Stimulated activated CD4-positive, alpha-beta T cell treated with anti-CD3 and anti-CD28 coated beads, Interleukin-15, amount 100 ng/mL, for 24 hours (primary cell): ENCODE measurements at regions not wholly inside any gene's neighbourhood (a gene's known extent, or its start where the extent isn't known, plus 50 kb on each side); places are given as distances from the start of the nearest gene placed in this dataset.
"Not testable (repeated sequence)": the region's sequence is repeated elsewhere in the genome, so short reads cannot be mapped to it uniquely, and the experiment has no call there.

Source experiments
- DNase-seq: peaks from one replicate; pipeline ENCODE4 v3.0.0-alpha.2; 2020

DNA sequence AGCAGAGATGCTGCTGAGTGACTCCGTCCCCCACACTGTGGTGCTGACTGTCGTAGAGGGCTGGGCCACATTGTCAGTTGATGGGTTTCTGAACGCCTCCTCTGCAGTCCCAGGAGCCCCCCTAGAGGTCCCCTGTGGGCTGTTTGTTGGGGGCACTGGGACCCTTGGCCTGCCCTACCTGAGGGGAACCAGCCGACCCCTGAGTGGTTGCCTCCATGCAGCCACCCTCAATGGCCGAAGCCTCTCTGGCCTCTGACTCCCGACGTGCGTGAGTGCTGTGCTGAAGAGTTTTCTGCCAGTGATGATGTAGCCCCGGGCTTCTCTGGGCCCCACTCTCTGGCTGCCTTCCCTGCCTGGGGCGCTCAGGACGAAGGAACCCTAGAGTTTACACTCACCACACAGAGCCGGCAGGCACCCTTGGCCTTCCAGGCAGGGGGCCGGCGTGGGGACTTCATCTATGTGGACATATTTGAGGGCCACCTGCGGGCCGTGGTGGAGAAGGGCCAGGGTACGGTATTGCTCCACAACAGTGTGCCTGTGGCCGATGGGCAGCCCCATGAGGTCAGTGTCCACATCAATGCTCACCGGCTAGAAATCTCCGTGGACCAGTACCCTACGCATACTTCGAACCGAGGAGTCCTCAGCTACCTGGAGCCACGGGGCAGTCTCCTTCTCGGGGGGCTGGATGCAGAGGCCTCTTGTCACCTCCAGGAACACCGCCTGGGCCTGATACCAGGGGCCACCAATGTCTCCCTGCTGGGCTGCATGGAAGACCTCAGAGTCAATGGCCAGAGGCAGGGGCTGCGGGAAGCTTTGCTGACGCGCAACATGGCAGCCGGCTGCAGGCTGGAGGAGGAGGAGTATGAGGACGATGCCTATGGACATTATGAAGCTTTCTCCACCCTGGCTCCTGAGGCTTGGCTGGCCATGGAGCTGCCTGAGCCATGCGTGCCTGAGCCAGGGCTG lies 181.1 kb downstream of the TBC1D2B start:
- DNase-seq: not testable (repeated sequence)

DNA sequence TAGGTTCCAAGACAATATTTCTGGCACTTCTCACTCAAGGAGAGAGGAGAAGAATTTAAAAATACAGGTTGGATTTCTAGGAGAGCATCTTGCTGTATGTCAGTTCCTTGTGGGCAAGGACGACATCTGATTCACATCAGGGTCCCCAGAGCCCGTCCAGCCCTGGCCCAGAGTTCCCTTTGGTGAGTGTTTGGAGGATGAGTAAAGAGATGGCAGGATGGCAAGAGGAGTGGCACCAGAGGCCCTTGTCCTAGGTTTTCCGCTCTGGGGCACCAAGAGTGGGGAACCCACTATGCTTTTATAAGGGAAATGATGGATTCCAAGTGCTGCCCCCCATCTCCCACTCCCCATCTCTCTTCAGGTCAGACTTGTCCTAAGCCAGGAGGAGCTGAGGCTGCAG lies 181.8 kb downstream of the TBC1D2B start:
- no peak for DNase-seq

DNA sequence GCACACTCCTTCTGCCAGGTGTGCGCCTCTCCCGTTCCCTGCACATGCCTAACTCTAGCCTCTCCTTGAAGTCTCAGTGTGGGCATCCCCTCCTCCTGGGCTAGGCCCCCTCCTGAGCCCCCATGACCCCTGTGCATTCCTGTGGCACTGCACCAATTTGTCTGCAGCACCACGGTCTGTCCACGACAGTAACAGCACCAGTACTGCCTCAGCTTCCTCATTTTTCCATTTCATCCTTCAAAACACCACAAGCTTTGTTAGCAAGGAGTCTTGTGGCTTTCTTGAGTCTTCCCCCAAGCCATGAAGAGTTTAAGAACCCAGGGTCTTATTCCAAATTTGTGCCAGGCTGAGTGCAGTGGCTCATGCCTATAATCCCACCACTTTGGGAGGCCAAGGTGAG lies 182.4 kb downstream of the TBC1D2B start:
- DNase-seq: not testable (repeated sequence)

DNA sequence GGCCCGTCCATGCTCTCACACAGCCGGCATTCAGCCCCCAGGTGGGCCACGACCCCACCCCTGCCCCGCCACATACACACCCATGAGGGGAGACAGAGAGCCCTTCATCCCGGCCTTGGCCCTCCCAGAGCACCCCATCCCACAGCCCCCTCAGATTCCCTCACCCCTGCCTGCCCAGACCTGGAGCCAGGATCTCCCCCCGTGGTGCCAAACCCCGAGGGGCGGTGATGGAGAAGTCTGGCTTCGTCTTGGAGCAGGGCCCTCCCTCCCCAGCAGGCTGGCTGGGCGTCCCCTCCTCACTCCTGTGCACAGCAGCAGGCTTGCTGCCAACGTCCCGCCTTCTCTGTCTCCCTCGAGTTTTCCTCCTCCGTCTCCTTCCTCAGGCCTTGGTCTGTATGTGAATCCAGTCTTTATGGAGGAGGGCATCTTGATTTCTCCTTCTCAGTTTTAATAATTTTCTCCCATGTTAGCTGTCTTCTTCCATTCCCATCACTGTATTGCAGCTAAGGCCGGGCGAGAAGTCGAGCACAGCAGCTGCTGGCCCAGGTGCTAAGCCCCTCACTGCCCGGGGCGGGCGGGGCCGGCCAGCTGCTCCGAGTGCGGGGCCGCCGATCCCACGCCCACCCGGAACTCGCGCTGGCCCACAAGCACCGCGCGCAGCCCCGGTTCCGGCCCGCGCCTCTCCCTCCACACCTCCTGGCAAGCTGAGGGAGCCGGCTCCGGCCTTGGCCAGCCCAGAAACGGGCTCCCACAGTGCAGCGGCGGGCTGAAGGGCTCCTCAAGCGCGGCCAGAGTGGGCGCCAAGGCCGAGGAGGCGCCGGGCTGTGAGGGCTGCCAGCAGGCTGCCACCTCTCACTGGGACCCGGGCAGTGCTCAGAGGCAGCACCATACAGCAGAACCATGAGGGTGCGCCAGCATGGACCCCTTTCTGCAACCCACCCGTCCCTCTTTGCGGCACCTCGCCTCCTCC lies 183.6 kb downstream of the TBC1D2B start:
- not testable (repeated sequence) for DNase-seq

DNA sequence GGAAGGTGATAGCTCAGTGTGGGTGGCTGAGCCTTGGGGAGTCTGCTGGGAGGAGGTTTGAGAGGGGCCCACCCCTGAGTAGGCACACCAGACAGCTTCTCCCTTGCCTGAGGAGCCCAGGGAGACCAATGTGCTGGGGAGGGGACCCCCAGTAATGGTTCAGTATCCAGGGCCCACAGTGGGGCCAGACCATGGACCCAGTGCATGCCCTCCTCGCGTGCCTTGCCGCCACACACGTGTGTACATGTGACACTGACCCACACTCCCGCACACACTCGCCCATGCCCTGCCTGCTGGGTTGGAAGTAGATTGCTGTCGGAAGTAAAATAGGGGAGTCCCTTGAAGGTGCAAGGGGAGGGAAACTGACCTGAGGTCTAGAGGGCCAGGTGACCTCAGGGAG lies 184.3 kb downstream of the TBC1D2B start:
- not testable (repeated sequence) for DNase-seq

DNA sequence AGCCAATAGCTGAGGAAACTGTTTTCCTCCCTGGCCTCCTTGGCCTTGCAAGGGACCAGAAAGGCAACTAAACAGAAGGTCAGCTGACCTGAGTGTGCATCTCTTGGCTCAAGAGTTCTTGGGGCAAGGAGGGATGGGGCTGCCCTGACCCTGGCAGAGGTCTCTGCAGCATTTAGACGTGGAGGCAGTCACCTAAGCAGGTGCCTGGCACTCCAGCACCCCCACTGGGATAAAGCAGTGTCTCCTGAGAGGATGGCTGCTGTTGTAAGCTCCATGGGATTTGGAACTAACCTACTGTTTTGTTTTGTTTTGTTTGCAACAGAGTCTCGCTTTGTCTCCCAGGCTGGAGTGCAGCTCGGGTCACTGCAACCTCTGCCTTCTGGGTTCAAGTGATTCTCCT lies 185.2 kb downstream of the TBC1D2B start:
- no peak for DNase-seq

DNA sequence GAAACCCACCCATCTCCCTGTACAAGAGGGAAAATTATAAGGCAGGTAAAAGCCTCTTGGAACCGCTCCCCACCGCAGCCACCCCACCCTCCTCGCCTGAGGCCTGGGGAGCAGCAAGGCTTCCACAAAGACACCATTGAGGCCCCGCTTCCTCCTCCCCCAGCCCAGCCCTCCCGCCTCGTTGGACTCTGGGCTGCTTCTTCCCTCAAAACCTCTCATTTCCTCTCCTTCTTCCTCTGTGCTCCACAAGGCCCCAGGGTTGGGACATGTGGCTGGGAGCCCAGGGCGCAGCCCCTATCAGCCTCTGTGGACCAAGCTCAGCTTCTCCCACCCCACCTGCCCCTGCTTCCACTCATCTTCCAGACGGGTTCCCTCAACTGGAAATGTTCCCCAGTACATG lies 185.6 kb downstream of the TBC1D2B start:
- not testable (repeated sequence) for DNase-seq

DNA sequence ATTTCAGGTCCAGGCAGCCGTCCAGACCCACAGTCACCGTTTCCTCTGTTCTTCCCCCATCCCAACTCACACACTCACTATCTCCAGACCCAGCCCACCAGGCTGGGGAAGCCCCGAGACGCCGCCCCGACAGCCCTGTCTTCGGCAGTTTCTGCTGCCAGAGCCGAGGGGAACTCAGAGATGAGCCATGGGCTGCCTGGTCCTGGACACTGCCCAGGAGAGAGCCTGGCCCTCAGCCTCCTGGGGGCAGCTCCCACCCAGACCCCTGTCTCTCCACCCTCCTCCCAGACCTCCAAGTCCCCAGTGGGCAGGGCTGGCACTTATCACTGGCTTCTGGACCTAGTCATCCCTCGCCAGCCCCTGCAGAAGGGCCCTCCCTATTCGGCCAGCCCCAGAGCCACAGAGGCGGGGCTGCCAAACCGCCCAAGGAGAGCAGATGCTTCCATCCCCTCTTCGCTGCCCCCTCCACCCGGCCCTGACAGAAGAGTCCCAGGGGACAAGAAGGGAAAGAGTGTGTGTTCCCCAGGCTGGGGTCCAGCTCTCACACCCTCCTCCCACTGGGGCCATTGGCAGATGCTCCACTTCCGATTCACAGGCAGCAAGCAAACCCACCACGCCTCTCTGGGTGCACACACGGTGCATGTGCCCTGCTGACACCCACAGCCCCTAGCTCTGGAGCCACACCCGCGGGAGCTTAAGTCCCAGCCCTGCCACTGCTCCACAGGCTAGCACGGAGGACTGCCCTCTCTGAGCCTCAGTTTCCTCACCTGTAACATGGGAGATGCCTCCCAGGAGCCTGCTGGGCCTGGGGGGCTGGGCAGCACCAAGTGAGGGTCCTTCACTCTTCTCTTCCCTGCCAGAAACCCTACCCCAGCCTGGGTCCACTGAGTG lies 186.4 kb downstream of the TBC1D2B start:
- not testable (repeated sequence) for DNase-seq

DNA sequence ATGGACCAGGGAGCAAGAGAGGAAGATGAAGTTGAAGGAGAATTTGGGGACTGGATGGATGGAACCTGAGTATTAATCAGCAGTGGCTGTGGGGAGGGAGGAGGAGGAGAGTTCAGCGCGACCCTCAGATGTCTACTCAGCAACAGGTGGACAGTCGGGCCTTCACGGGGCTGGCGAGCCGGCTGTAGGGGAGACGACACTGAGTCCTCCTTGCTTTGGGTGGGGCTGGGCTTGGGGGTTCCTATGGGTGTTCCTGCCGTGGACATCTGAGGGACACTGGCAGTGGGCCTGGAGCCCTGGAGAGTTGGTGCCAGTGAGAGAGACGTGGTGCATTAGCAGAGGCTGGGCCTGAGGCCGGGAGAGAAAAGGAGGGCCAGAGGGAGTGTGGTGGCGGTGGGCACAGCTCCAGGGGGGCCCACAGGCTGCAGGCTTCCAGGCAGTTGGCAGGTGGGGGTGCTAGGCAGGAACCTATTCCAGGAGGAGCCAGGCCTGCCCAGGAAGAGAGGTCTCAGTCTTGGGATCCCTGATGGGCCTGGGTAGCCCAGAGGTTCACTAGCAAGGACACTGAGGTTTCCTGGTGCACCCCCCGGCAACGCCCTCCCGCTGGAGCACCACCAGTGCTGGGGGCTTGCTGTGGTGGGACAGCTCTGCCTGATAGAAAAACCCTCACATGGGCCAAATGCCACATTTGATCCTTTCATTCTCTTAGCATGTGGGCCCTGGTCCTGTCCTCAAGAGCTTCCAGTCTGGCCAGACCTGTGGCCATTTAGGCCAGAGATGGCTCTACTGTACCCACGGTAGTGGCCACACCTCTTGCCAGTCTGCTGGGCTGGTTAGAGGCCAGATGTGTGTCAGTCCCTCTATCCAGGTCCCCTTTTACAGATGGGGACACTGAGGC lies 187.4 kb downstream of the TBC1D2B start:
- not testable (repeated sequence) for DNase-seq

DNA sequence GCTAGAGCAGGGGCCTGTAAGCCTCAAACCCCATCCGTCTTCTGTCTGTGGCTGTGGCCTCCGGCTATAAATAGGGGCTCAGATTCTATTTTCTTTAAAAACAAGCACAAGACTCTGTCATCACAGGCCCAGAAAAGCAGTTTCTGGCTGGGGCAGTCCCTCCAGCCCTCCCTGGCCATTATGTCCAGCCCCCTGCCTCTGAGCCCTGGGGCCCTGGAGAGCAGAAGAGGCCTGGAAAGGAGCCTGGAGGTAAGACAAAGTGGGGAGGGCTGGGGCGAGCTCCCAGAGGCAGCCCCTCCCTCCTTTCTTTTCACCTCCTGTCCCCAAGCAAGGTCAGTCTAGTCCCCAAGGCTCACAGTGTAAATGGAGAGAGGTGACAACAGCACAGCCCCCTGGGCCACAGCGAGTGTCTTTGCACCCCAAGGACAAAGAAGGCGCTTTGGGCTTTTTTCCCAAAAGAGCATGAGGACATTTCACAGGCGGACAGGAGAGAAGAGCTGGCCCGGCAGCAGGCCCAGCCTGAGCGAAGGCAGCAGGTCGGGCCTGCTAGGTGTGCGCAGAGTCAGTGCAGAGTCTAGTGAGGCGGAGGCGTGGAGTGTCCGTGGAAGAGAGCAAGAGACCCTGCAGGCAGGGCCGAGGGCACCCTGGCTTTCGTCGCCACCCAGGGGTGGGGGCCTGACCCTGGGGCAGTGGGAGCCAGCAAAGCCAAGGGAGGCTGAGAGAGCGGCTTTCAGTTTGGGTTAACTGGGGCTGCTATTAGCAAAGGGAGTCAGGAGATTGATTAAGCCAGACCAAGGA lies 188.3 kb downstream of the TBC1D2B start:
- no peak for DNase-seq

DNA sequence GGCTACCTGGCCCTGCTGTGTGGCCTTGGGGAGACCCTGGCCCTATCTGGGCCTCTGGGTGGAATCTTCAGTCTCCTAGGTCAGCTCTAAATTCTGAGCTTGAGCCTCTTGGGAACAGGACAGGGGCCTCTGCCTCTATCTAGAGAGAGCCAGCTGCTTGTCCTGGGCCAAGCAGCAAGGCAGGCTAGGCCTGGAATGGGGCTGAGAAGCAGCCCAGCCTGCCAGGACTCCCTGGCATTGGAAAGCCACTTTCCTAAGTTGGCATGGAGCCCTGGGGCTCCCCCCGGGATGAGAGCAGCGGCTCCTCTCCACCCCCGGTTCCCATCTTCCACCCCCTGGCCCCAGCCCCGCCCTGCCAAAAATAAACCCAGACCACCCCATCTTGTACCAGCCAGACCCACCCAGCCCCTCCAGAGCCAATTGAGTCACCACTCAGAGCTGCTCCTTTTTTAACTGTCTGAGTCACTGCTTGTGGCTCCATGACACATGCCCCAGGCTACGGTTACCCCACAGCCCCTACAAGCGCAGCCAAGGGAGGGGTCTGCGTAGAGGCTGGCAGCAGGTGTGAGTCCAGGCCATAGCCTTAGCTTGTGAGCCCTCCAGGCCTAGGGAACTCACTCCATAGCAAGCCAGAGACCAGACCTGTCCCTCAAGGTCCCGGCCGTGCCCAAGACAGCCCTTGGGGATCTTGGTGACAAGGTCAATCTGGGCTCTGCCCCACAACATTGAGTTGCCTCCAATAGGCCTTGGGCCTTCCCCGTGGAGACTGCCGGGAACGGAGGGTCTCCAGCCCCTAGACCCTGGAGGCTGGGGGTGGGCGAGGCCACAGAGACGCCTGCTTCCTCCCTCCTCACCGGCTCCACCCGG lies 189.7 kb downstream of the TBC1D2B start:
- DNase-seq: not testable (repeated sequence)

DNA sequence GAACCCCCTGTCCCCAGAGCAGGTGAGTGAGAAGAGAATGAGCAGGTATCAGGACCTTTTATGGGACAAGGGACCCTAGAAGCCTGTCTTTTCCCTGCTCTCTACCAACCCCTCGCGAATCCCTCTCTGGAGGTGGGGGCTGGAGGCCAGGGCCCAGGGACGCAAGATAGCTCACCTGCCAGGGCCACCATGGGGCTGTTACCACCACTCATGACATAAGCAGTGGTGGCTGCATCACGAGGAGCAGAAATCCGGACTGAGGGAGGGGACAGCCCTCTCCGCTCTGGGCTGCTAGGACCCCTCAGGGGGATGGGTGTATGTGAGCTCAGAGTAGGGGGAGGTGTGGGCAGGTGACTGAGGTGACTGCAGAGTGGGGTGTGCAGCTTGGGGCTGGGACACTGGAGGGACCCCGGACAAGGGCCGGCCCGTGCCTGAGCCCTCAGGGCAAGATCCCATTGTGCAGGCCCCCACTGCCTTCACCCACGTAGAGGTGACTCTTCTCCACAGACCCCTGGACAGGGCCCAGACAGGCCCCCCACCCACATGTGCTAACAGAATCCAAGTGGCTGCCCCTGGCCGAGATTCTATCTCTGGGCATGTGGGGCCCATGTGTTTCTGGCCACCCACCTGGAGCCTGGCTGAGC lies 190.6 kb downstream of the TBC1D2B start:
- DNase-seq: no peak

DNA sequence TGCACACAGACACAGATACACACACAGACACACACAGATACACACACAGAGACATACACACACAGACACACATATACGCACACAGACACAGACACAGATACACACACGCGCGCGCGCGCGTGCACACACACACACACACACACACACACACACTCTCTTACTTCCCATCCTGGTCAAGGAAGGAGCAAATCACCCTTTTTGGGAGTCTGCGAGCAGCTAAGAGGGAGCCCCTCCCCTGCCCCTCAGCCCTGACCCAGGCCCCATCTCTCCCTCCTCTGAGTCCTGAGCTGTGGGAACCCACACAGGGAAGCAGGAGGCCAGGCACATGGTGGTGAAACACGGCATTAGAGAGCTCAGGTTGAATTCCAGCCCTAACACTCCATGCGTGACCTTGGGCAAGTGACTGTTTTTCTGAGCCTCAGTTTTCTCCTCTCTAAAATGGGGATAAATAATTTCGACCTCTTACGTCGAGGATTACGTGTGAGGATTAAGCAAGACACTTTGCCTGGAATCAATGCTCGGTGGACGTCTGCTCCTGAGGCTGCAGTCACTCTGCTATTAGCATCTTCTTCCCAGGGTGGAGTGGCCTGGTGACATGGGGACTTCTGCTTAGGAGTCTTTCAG lies 191.5 kb downstream of the TBC1D2B start:
- DNase-seq: not testable (repeated sequence)

DNA sequence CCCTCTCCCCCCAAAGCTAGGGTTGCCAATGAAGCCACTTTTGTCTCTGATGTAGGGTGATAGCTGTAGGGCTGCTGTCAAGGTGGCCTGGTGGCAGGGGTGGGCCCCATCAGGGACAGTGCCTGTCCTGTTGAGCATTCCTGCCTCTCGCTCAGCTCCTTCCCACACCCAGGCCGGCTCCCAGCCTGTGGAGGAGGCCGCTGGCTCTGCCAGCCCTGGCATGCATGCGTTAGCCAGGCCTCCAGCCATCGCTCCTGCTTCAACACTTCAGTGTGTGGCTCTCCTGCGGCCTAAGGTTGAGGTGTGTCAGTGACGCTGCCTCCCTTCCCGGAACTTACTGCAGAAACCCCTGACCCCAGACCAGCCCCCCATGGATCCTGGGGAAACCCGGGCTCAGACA lies 194.5 kb downstream of the TBC1D2B start:
- DNase-seq: not testable (repeated sequence)

DNA sequence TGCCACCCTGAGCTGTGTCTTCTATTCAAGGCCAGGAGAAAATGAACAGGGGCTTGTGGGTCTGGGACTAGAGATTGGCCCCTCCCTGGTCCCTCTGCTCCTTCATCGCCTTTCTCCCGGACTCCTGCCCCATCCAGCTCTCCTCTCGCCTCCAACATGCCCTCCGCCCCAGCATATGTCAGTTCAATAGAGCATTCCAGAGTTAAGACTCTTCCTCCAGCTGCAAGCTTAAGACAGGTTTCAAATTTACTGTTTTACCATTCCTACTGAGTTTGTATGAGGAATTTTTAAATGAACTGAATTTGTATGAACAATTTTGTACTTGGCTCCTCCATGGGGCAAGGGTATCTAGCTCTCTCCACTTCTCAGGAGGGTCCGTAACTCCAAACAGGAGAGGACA lies 195.6 kb downstream of the TBC1D2B start:
- DNase-seq: no peak

DNA sequence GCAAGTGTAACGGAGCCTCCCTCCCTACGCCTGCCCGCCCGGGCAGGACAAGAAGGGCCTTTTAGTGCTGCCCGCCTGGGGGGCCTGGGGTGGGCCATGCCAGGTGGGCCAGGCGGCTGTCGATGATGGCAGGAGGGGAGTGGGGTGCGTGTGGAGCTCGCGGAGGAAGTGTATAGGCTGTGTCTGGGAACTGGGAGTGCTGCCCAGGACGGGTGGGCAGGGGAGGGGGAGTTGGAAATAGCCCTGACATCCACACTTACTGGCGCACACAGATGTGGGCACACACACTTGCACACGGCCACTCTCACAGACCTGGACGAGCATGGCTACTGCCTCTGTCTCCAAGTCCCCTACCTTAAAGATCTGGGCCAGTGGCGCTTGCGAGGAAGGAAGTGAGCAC lies 196.0 kb downstream of the TBC1D2B start:
- DNase-seq: not testable (repeated sequence)

DNA sequence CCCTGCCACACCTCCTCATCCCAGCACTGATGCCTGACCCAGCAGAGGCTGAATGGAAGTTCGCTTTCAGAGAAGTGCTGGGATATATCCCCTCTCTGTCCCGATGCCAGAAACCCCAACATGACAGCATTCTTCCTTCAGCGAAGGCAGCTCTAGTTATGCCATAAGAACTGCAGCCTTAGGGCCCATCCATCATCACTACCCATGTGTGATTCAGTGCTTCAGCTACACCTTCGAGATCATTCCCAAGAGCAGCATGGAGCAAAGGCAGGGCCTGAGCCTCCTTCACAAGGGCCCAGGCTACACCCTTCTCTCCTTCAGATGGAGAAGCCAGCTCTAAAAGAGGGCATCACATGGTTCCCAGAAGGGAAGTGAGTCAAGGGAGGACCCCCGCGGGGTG lies 198.0 kb downstream of the TBC1D2B start:
- not testable (repeated sequence) for DNase-seq

DNA sequence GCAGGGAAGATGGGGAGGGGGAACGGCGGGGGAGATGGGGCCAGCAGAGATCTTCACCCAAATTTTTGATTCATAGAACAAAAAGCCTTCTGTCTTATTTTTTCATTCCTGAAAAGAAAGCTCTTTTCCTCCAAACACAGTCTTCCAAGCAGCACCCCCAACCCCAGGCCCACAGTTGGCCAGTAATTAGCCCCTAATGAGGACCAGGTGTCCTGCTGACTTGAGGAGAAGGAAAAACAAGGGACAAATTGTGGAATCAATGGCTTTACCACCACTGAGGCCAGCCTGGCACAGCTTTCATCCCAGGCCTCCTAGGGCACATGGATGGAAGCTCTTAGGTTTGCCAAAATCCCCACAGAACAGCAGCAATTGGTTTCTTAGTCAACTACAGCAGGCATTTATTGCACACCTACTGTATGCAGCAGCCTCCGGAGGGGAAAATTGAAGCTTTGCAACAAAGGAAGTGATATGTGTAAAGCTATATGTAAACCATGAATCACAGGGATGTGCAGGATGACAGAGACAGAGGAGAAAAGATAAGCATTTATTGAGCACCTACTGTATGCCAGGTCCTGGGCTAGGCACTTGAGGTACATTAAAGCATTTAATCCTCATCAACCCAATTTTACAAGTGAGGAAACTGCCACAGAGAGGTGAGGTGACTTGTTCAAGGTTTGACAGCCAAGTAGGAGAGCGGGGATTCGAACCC lies 199.5 kb downstream of the TBC1D2B start:
- DNase-seq: no peak
